Spleen (tissue), 11 donors: ENCODE measurements at regions not wholly inside any gene's neighbourhood (a gene's known extent, or its start where the extent isn't known, plus 50 kb on each side); places are given as distances from the start of the nearest gene placed in this dataset.

Source experiments
- DNase-seq: peaks from one replicate; pipeline ENCODE4 v3.0.0-alpha.2; 2020
- H3K27ac ChIP-seq, 8 donors: fragments of 200-600 bp; sonication (generic) in 7 of 8; 1 replicate in 4 of 8; 2 replicates in 4 of 8; pipeline versions ENCODE4 v1.5.0 to v1.8.0; 2016 to 2021; ENCODE audit warnings: inconsistent platforms in 4 of 8, mild to moderate bottlenecking in 4 of 8, moderate library complexity in 1 of 8
- H3K27me3 ChIP-seq, 7 donors: fragments of 200-600 bp; sonication (generic) in 6 of 7; replicated peaks in 1 of 7; 1 replicate in 4 of 7; 2 replicates in 3 of 7; pipeline versions ENCODE4 v1.5.0 to v1.8.0; 2016 to 2021; ENCODE audit warnings: inconsistent platforms in 3 of 7, mild to moderate bottlenecking in 1 of 7
- H3K36me3 ChIP-seq, 6 donors: fragments of 200-600 bp; sonication (generic) in 5 of 6; 1 replicate in 4 of 6; 2 replicates in 2 of 6; pipeline versions ENCODE4 v1.5.0 to v1.8.0; 2016 to 2021; ENCODE audit warnings: inconsistent platforms in 2 of 6
- H3K4me1 ChIP-seq, 6 donors: fragments of 200-600 bp; sonication (generic) in 5 of 6; 1 replicate in 3 of 6; 2 replicates in 3 of 6; pipeline versions ENCODE4 v1.5.0 to v1.8.0; 2016 to 2021; ENCODE audit warnings: inconsistent platforms in 3 of 6
- H3K4me3 ChIP-seq, 8 donors: fragments of 200-600 bp; sonication (generic) in 7 of 8; 1 replicate in 4 of 8; 2 replicates in 4 of 8; pipeline versions ENCODE4 v1.5.0 to v1.8.0; 2016 to 2021; ENCODE audit warnings: inconsistent platforms in 4 of 8, mild to moderate bottlenecking in 4 of 8, moderate library complexity in 2 of 8
- H3K9me3 ChIP-seq, 8 donors: fragments of 200-600 bp; sonication (generic) in 7 of 8; 1 replicate in 4 of 8; 2 replicates in 4 of 8; pipeline versions ENCODE4 v1.5.0 to v1.8.0; 2016 to 2021; ENCODE audit warnings: inconsistent platforms in 4 of 8
- CTCF ChIP-seq, 11 experiments: fragments of 200-600 bp in 7 of 11; fragments of 450-650 bp in 4 of 11; sonication (generic) in 4 of 11; IDR thresholded peaks in 8 of 11; conservative IDR thresholded peaks in 3 of 11; 1 replicate in 7 of 11; 2 replicates in 4 of 11; pipeline versions ENCODE4 v1.4.0 to v1.8.0; 2016 to 2021; ENCODE audit warnings: antibody characterized with exemption in 11 of 11, inconsistent platforms in 4 of 11, mild to moderate bottlenecking in 1 of 11
- POLR2A ChIP-seq, 3 donors: fragments of 450-650 bp; IDR thresholded peaks; one replicate each; pipeline ENCODE4 v1.5.1; 2017; ENCODE audit warnings: antibody characterized with exemption in 3 of 3, mild to moderate bottlenecking in 1 of 3
- POLR2AphosphoS5 ChIP-seq, 3 donors: sonication (generic); formaldehyde crosslinking; IDR thresholded peaks; one replicate each; pipeline ENCODE4 v1.5.1; 2017; ENCODE audit warnings: antibody characterized with exemption in 3 of 3
- WGBS, 5 donors: extraction: QIAGEN DNeasy Blood & Tissue Kit in 3 of 5; methylation state at CpG; one replicate each; pipeline versions ENCODE4 v1.1.5 to v1.1.7; 2013 to 2018; 5-methylcytosine and 5-hydroxymethylcytosine counted together
- intact Hi-C: fragments of 100-400 bp; cut with DNase I; formaldehyde crosslinking; loops from one replicate; pipeline ENCODE4 v1.15.0; 2023; ENCODE audit warnings: low total_unique reads
- donor health status: healthy with polysubstance abuse.
- donor health status: DM: no; HTN: no; CAD: no; lungs with moderate emphysema.
- donor health status: DM: no; HTN: no; CAD: no.
- donor health status: Bipolar disorder and iron deficiency.
- donor health status: healthy.
- donor health status: DM: no; HTN: no; CAD: no.
- donor health status: DM: yes; HTN: yes; CAD: no.

DNA sequence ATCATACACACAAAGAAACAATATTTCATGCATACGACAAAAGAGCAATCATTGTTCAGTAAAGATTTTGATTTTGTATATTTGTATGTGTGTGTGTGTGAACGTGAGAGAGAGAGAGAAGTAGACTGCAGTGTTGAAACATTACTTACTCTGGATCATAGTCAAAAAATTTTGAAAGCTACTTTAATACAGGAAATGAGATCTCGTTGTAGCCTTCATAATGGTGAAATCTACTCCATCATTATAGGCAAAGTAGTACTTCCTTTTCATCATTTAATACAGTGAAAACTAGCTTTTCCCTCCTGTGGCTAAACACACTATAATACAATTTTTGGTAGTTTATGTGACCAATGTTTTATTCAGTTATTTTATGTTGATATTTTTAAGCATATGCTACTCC is 1427.7 kb upstream of the C9orf72 start:
- Histone ChIP-seq H3K27me3 (no peaks in the 10 kb centered on the region), H3K36me3 (no peaks in the 10 kb centered on the region), H3K9me3 (peaks cover 0 to 3% (median 0%) of the 10 kb centered on the region in 8 donors), H3K4me1 (no peaks in the 10 kb centered on the region), H3K27ac (no peak overlapping the region), H3K4me3 (no peak overlapping the region)
- DNase-seq = no peak
- intact Hi-C loops = no loop called here
- WGBS, 5 donors = 46 to 55% (median 47%) methylated on average over 3 of the region's 3 CpGs
- no peak for TF ChIP-seq POLR2AphosphoS5 (IDR thresholded peaks at IDR 0.05)
- no peak for TF ChIP-seq POLR2A (IDR thresholded peaks at IDR 0.05)
- TF ChIP-seq CTCF (IDR thresholded peaks at IDR 0.05 in 8 of 11, conservative IDR thresholded peaks at IDR 0.05 in 3 of 11) = no peak

DNA sequence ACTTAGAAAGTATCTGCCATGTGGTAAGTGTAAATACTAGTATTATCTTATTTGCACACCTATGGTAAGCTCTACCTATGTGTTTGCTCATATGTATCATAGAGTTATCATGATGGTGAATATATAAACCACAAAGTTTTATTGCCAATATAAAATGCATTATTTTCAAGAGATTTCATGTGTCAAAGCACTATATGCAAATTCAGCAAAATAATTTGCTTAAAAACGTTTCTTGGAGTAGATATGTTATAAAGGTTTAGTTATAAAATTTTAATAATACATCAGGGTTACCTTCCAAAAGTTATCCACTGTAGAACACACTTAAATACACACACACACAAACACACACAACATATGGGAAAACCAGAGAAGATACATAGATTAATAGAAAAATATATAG is 1431.7 kb upstream of the C9orf72 start:
- Histone ChIP-seq H3K4me3 (no peak overlapping the region), H3K36me3 (no peaks in the 10 kb centered on the region), H3K27ac (no peak overlapping the region), H3K27me3 (no peaks in the 10 kb centered on the region), H3K9me3 (peaks cover 0 to 4% (median 0%) of the 10 kb centered on the region in 8 donors), H3K4me1 (no peaks in the 10 kb centered on the region)
- intact Hi-C loops = no loop called here
- no peak for DNase-seq
- 35 to 64% (median 44%) methylated on average over 1 of the region's 1 CpG for WGBS, 5 donors
- TF ChIP-seq POLR2AphosphoS5 (IDR thresholded peaks at IDR 0.05) (no peak), POLR2A (IDR thresholded peaks at IDR 0.05) (no peak), CTCF (IDR thresholded peaks at IDR 0.05 in 8 of 11, conservative IDR thresholded peaks at IDR 0.05 in 3 of 11) (no peak)

DNA sequence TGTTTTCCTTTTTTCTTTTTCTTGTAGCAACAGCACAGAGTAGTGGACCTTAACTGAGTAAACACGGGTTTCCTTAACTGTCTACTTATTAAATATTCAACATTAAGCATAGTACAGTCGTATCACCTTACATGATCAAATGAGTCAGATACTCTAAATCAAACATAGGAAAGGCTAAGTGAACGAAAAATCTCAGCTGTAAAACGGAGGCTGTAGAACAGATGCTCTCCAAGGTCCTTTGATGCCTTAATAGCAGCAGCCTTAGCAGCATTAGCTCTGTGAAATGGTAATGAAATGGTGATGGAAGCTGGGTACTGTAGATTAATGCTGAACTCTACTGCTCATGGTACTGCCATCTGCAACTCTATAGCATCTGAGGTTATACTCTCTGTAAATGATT is 1433.3 kb upstream of the C9orf72 start:
- Histone ChIP-seq H3K4me1 (no peaks in the 10 kb centered on the region), H3K4me3 (no peak overlapping the region), H3K36me3 (no peaks in the 10 kb centered on the region), H3K27ac (no peak overlapping the region), H3K9me3 (peaks cover 0 to 6% (median 0%) of the 10 kb centered on the region in 8 donors), H3K27me3 (no peaks in the 10 kb centered on the region)
- TF ChIP-seq CTCF (IDR thresholded peaks at IDR 0.05 in 8 of 11, conservative IDR thresholded peaks at IDR 0.05 in 3 of 11) = no peak
- intact Hi-C loops = no loop called here
- DNase-seq = no peak
- 73 to 83% (median 76%) methylated on average over 4 of the region's 4 CpGs for WGBS, 5 donors

GRCh38 chr9:29012911-29013310 is 1439.6 kb upstream of the C9orf72 start:
- intact Hi-C loops = no loop called here
- no peaks in the 10 kb centered on the region for H3K36me3 ChIP-seq
- H3K4me1 ChIP-seq = no peaks in the 10 kb centered on the region
- no peak overlapping the region for H3K27ac ChIP-seq
- H3K9me3 ChIP-seq = peaks cover 0 to 6% (median 0%) of the 10 kb centered on the region in 8 donors
- no peak for DNase-seq
- TF ChIP-seq POLR2A (IDR thresholded peaks at IDR 0.05) = no peak
- 85 to 96% (median 89%) methylated on average over 2 of the region's 2 CpGs for WGBS, 5 donors
- no peaks in the 10 kb centered on the region for H3K27me3 ChIP-seq
- H3K4me3 ChIP-seq = no peak overlapping the region

DNA sequence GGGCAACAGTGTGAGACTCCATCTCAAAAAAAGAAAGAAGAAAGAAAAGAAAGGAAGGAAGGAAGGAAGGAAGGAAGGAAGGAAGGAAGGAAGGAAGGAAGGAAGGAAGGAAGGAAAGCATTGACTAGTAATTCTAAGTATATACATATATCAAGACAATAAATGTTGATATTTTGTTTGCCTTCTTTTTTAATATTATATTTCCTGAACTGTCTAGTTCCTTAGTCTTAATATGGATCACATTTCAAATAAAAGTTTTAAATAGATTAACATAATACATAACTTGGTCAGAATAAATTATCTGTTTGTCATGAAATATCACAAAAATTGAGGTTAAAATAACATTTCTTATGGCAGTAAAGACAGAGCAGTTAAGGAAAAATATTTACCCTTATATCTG is 1448.4 kb upstream of the C9orf72 start:
- TF ChIP-seq CTCF (IDR thresholded peaks at IDR 0.05 in 8 of 11, conservative IDR thresholded peaks at IDR 0.05 in 3 of 11) (no peak), POLR2A (IDR thresholded peaks at IDR 0.05) (no peak), POLR2AphosphoS5 (IDR thresholded peaks at IDR 0.05) (no peak)
- no peak for DNase-seq
- intact Hi-C loops = no loop called here
- H3K4me1 ChIP-seq = no peaks in the 10 kb centered on the region
- no peak overlapping the region for H3K27ac ChIP-seq
- no peaks in the 10 kb centered on the region for H3K27me3 ChIP-seq
- no peak overlapping the region for H3K4me3 ChIP-seq
- no peaks in the 10 kb centered on the region for H3K9me3 ChIP-seq
- no peaks in the 10 kb centered on the region for H3K36me3 ChIP-seq
